SU-DHL-6 (cell line): ENCODE measurements at regions not wholly inside any gene's neighbourhood (a gene's known extent, or its start where the extent isn't known, plus 50 kb on each side); places are given as distances from the start of the nearest gene placed in this dataset.

Source experiments
- CTCF ChIP-seq: fragments of 200-600 bp; sonication (generic); IDR thresholded peaks from one replicate; pipeline ENCODE4 v1.5.1; 2017; ENCODE audit warnings: antibody characterized with exemption, mild to moderate bottlenecking, low read length, moderate library complexity; ENCODE audit not compliant: insufficient read depth, poor library complexity, severe bottlenecking
- EZH2phosphoT487 ChIP-seq: fragments of 200-600 bp; sonication (generic), shearing (Covaris generic); conservative IDR thresholded peaks from 2 replicates; pipeline ENCODE4 v1.6.1; 2018; ENCODE audit warnings: mild to moderate bottlenecking, antibody characterized with exemption, low read length, moderate library complexity, mixed read lengths

- TF ChIP-seq CTCF = no peak
- TF ChIP-seq EZH2phosphoT487 = no peak
These were observed 77.5 kb upstream of the SALL3 start for GRCh38 chr18:78901923-78902794.
